Fibroblast of mammary gland (primary cell): ENCODE measurements at regions not wholly inside any gene's neighbourhood (a gene's known extent, or its start where the extent isn't known, plus 50 kb on each side); places are given as distances from the start of the nearest gene placed in this dataset.
A peak's percentile ranks its signal among the peaks of the same experiment; 100 is the strongest.

ENCODE experiments used
- DNase-seq: peaks from one replicate; pipeline ENCODE4 v3.0.0-alpha.2; 2010; ENCODE audit warnings: low read depth
- H3K4me3 ChIP-seq: 2 replicates; pipeline ENCODE4 v1.5.1; 2011; ENCODE audit warnings: low read depth, mild to moderate bottlenecking, low read length, moderate library complexity; ENCODE audit not compliant: control insufficient read depth
- TF ChIP-seq, protein P1 (sequence below): conservative IDR thresholded peaks from 2 replicates; pipeline ENCODE4 v1.5.1; 2011; ENCODE audit warnings: low read depth, low read length, inconsistent platforms; ENCODE audit not compliant: control insufficient read depth, insufficient read depth

DNA sequence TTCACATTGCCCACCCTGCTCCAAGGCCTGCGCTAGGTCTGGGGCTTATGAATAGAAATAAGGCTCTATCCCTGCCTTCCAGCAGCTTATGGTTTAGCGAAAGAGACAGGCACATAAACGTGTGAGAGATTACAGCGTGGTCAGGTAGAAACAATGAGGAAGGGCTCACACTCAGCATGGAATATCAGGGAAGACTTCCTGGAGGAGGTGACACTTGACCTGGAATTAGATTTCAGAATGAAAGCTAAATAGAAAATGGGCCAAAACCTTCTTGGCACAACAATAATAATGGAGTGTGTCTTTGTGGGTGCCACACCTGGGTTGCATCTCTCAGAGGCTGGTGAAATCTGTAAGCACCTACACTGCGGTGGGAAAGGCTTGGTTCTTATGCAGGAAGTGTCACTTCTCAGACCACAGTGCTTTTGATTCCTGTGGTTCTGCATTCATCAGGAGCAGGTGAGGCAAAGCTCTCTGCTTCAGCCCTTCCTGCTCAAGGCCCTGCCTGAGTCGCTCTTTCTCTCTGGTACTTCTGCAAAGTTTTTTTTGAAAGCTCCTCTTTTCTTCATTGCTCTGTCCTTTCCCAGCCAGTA, 430.3 kb downstream of the ZNF536 start:
- TF ChIP-seq, protein P1, sequence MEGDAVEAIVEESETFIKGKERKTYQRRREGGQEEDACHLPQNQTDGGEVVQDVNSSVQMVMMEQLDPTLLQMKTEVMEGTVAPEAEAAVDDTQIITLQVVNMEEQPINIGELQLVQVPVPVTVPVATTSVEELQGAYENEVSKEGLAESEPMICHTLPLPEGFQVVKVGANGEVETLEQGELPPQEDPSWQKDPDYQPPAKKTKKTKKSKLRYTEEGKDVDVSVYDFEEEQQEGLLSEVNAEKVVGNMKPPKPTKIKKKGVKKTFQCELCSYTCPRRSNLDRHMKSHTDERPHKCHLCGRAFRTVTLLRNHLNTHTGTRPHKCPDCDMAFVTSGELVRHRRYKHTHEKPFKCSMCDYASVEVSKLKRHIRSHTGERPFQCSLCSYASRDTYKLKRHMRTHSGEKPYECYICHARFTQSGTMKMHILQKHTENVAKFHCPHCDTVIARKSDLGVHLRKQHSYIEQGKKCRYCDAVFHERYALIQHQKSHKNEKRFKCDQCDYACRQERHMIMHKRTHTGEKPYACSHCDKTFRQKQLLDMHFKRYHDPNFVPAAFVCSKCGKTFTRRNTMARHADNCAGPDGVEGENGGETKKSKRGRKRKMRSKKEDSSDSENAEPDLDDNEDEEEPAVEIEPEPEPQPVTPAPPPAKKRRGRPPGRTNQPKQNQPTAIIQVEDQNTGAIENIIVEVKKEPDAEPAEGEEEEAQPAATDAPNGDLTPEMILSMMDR = no peak
- DNase-seq = no peak
- no peak overlapping the region for H3K4me3 ChIP-seq

DNA sequence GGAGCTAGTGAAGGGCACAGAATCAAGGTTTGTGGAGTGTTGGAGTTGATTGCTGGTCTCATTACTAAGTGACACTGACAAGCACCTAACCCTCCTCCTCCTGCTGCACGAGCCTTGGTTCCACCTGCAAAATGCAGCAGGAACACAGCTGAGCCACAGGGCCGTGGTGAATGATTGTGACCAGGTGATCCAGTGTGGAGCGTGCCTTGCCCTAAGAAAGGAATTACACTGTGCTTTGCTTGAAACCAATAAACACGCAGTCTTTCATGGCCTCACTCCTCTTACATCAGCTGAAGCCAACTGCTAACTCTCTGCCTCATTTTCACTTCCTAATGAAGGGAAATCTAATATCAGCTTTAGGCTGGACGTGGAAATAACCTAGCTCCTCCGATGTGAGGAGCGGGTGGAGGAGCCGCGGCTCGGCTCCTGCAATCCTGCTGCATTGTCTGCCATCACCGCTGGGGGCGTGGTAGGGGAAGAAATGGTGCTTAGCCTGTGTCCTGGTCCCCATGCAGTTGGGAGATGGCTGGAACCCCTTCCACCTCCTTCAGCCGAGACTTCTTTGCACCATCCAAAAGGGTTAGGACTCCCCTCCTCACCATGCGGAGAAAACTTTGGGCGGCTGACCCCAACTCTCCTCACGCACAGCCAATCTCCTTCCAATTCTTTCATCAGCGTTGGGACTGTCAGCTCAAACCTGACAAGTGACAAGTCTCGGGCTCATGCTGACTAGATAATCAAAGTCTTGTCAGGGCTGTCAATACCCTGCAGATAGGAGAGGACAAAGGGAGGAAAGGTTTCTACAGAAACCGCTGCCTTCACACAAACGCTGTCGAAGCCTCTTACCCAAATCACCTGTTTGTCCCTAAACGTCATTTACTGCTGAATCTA, 427.9 kb downstream of the ZNF536 start:
- no peak for DNase-seq
- no peak overlapping the region for H3K4me3 ChIP-seq
- TF ChIP-seq, protein P1 = peak; percentile 40

DNA sequence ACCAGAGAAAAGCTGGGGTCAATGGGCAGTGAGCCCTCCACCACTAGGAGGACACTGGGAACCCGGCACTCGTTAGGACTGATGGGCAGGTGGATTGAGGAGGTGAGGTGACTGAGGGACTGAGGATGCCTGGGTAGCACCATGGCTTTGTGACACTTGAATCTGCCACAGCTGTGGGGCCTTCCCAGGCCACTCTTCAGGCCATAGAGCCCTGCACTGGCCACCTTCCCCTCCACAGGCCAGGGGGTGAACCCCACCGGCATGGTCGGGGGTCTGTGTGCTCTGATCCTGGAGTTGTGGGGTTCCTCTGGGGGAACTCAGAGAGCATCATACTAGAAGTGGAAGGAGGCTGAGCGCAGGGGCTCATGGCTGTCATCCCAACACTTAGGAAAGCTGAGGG, 423.5 kb downstream of the ZNF536 start:
- H3K4me3 ChIP-seq = no peak overlapping the region

GRCh38 chr19:30792561-30793505, 420.6 kb downstream of the ZNF536 start:
- TF ChIP-seq, protein P1 = no peak
- no peak for DNase-seq
- H3K4me3 ChIP-seq = no peak overlapping the region

More for the DNA sequence above, 423.5 kb downstream of the ZNF536 start:
- no peak for DNase-seq
- TF ChIP-seq, protein P1 = no peak

DNA sequence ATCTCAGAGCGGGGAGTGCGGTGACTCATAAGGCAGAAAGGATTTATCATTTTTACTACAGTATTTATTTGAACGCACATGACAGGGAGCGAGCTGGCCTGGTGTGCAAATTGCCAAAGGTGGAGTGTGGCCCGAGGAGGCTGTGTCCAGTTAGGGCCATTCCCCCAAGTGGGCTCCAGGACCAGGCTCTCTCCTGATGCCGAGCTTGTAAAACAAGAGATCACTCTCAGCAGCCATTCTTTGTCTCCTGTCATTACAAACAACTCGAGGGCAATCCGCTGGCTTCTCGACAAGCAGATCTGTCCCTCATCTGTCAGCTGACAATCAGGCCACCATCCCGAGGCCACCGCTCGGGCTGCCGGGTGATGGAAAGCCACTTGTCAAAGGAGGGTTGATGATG, 418.9 kb downstream of the ZNF536 start:
- TF ChIP-seq, protein P1 = no peak
- no peak for DNase-seq
- no peak overlapping the region for H3K4me3 ChIP-seq

GRCh38 chr19:30790056-30790680, 418.0 kb downstream of the ZNF536 start:
- TF ChIP-seq, protein P1 = no peak
- no peak for DNase-seq
- no peak overlapping the region for H3K4me3 ChIP-seq
